K562 (cell line): ENCODE measurements at regions not wholly inside any gene's neighbourhood (a gene's known extent, or its start where the extent isn't known, plus 50 kb on each side); places are given as distances from the start of the nearest gene placed in this dataset.

Experiments used
- ATF7 ChIP-seq: fragments of 450-650 bp; IDR thresholded peaks from 2 replicates; pipeline ENCODE4 v1.7.1; 2014; ENCODE audit warnings: mild to moderate bottlenecking, moderate library complexity
- CTCF ChIP-seq, 3 experiments: IDR thresholded peaks in 2 of 3; conservative IDR thresholded peaks in 1 of 3; 2 replicates each; pipeline ENCODE4 v1.5.1; 2011 to 2012; ENCODE audit warnings: low read length in 3 of 3, mild to moderate bottlenecking in 3 of 3, control low read depth in 2 of 3, improper control_type of control experiment in 1 of 3, inconsistent platforms in 1 of 3, low read depth in 1 of 3, mixed read lengths in 1 of 3, moderate library complexity in 1 of 3; ENCODE audit not compliant: insufficient read depth in 2 of 3
- EP400 ChIP-seq: fragments of 450-650 bp; IDR thresholded peaks from 2 replicates; pipeline ENCODE4 v1.6.1; 2017; ENCODE audit warnings: antibody characterized with exemption, mild to moderate bottlenecking, moderate library complexity
- NFIX ChIP-seq: fragments of 250-450 bp; sonication (Bioruptor Pico); IDR thresholded peaks from 2 replicates; pipeline ENCODE4 v1.4.0; 2020; ENCODE audit warnings: low read depth, mild to moderate bottlenecking, moderate library complexity
- PREB ChIP-seq: sonication (generic); formaldehyde crosslinking; IDR thresholded peaks from 2 replicates; pipeline ENCODE4 v1.8.1; 2023; ENCODE audit warnings: mild to moderate bottlenecking, missing genetic modification reagents
- PURB ChIP-seq: sonication (generic); formaldehyde crosslinking; IDR thresholded peaks from 2 replicates; pipeline ENCODE4 v1.9.0; 2021; ENCODE audit warnings: low read depth, mild to moderate bottlenecking, missing genetic modification reagents
- RBFOX2 ChIP-seq: fragments of 200-400 bp; formaldehyde crosslinking; IDR thresholded peaks from 2 replicates; pipeline ENCODE4 v1.6.1; 2017; ENCODE audit warnings: low read depth, mild to moderate bottlenecking, low read length, moderate library complexity
- REST ChIP-seq, 2 experiments: fragments of 450-650 bp; formaldehyde crosslinking in 1 of 2; IDR thresholded peaks; 2 replicates each; pipeline versions ENCODE4 v1.4.0 to v1.6.1; 2014 to 2020; ENCODE audit warnings: mild to moderate bottlenecking in 2 of 2, borderline replicate concordance in 1 of 2, low read depth in 1 of 2
- TAF7 ChIP-seq: fragments of 450-650 bp; IDR thresholded peaks from 2 replicates; pipeline ENCODE4 v1.6.1; 2016; ENCODE audit warnings: missing genetic modification characterization, missing compliant biosample characterization
- TSC22D4 ChIP-seq: fragments of 450-650 bp; IDR thresholded peaks from 2 replicates; pipeline ENCODE4 v1.6.1; 2016; ENCODE audit warnings: missing genetic modification characterization, missing biosample characterization, control low read depth
- USF2 ChIP-seq: sonication (generic); formaldehyde crosslinking; IDR thresholded peaks from 2 replicates; pipeline ENCODE4 v1.5.0; 2020; ENCODE audit warnings: missing genetic modification reagents
- ZFP91 ChIP-seq: sonication (generic); formaldehyde crosslinking; IDR thresholded peaks from 2 replicates; pipeline ENCODE4 v1.8.0; 2022; ENCODE audit warnings: mild to moderate bottlenecking, missing genetic modification reagents

- TF ChIP-seq CTCF (IDR thresholded peaks at IDR 0.05 in 2 of 3, conservative IDR thresholded peaks at IDR 0.05 in 1 of 3; ENCODE audit: insufficient read depth in 2 of 3, low read depth in 1 of 3, low read length in 3 of 3): no peak
- no peak for TF ChIP-seq EP400
- no peak for TF ChIP-seq PURB
- no peak for TF ChIP-seq TSC22D4 (tag)
- TF ChIP-seq USF2 (CRISPR knock-in tag): no peak
- TF ChIP-seq TAF7: no peak
- TF ChIP-seq ATF7: no peak
- no peak for TF ChIP-seq ZFP91
- TF ChIP-seq NFIX: no peak
- TF ChIP-seq REST (IDR thresholded peaks at IDR 0.05; ENCODE audit: borderline replicate concordance): no peak
- TF ChIP-seq REST (CRISPR knock-in tag; IDR thresholded peaks at IDR 0.05; ENCODE audit: low read depth): no peak
- TF ChIP-seq PREB (CRISPR knock-in tag): no peak
- no peak for TF ChIP-seq RBFOX2
These were observed 366.3 kb downstream of the NYAP2 start for GRCh38 chr2:225765820-225766219.
